ENCODE measurements at regions not wholly inside any gene's neighbourhood (a gene's known extent, or its start where the extent isn't known, plus 50 kb on each side); places are given as distances from the start of the nearest gene placed in this dataset.

GRCh38 chr1:30133414-30134055, 589.9 kb downstream of the MATN1 start:
- no peak for TF ChIP-seq TAF1 (conservative IDR thresholded peaks at IDR 0.05)
- no peak for TF ChIP-seq ATF3 (IDR thresholded peaks at IDR 0.05)
- TF ChIP-seq CTCF (IDR thresholded peaks at IDR 0.05; ENCODE audit: low read depth, low read length, missing input control): no peak
- no peak for TF ChIP-seq YY1 (IDR thresholded peaks at IDR 0.05)
- no peak for TF ChIP-seq HNF4G (IDR thresholded peaks at IDR 0.05)
- no peak for TF ChIP-seq NR2F2 (IDR thresholded peaks at IDR 0.05)
- peak in 1 of 2 donors; percentile 32 for TF ChIP-seq RAD21 (IDR thresholded peaks at IDR 0.05)
- TF ChIP-seq REST (IDR thresholded peaks at IDR 0.05): no peak
- TF ChIP-seq MAX (IDR thresholded peaks at IDR 0.05): no peak
- TF ChIP-seq JUND (IDR thresholded peaks at IDR 0.05): no peak
- TF ChIP-seq EGR1 (IDR thresholded peaks at IDR 0.05; ENCODE audit: low read depth in 2 of 2): no peak
